ENCODE measurements at regions not wholly inside any gene's neighbourhood (a gene's known extent, or its start where the extent isn't known, plus 50 kb on each side); places are given as distances from the start of the nearest gene placed in this dataset.

- Histone ChIP-seq H4K20me1 (replicated peaks; ENCODE audit: control insufficient read depth, insufficient read depth, low read length) (no peaks in the 10 kb centered on the region; the same call in 1 of the 2 replicates), H3K79me2 (ENCODE audit: control insufficient read depth, insufficient read depth, low read length) (no peaks in the 10 kb centered on the region), H3K4me2 (ENCODE audit: insufficient read depth, low read length) (no peak overlapping the region), H3K36me3 (ENCODE audit: control insufficient read depth, insufficient read depth, low read length) (no peaks in the 10 kb centered on the region), H3K27ac (ENCODE audit: extremely low read depth, low read depth, low read length) (no peak overlapping the region), H3K27me3 (ENCODE audit: control insufficient read depth in 2 of 2, insufficient read depth in 2 of 2, low read length in 2 of 2) (peaks cover 0 to 12% of the 10 kb centered on the region in 2 experiments; a peak in 1 of 5 replicates), H3K4me3 (no peak overlapping the region), H3K4me1 (replicated peaks in 1 of 2; ENCODE audit: control insufficient read depth in 2 of 2, insufficient read depth in 2 of 2, low read length in 2 of 2) (no peaks in the 10 kb centered on the region; a peak in 1 of 5 replicates), H3K9me3 (replicated peaks; ENCODE audit: control insufficient read depth, insufficient read depth, low read depth, low read length) (no peaks in the 10 kb centered on the region), H3K9ac (ENCODE audit: insufficient read depth in 1 of 2, low read depth in 2 of 2, low read length in 2 of 2) (no peak overlapping the region), H3K9me1 (ENCODE audit: control insufficient read depth, insufficient read depth, low read length) (no peaks in the 10 kb centered on the region), H2AFZ (ENCODE audit: low read depth, low read length) (no peak overlapping the region)
- DNase-seq (ENCODE audit: extremely low read depth in 1 of 4, low spot score in 3 of 4) = no peak
- no peak for FAIRE-seq
- 6% methylated on average over 2 of the region's 2 CpGs for WGBS (ENCODE audit: insufficient coverage, low coverage, missing lambda C conversion rate)
- no peak for ATAC-seq
- intact Hi-C loops (cut with micrococcal nuclease) = no loop called here
- ChIA-PET POLR2A (no interaction called here), CTCF (ENCODE audit: low intra/inter-chr PET ratio) (no interaction called here)
- TF ChIP-seq ZNF512 (tag; IDR thresholded peaks at IDR 0.05) (no peak), ZNF277 (CRISPR knock-in tag; IDR thresholded peaks at IDR 0.05; ENCODE audit: borderline replicate concordance) (no peak)
- in situ Hi-C loops (cut with MboI) = no loop called here
- no TSS peak for BruUV-seq (replicated peaks)
These were observed 217.4 kb downstream of the BARX2 start for GRCh38 chr11:129593098-129593497.

Data from K562 (cell line).